Posterior cingulate gyrus (tissue), 11 donors: ENCODE measurements at regions not wholly inside any gene's neighbourhood (a gene's known extent, or its start where the extent isn't known, plus 50 kb on each side); places are given as distances from the start of the nearest gene placed in this dataset.
A peak's percentile ranks its signal among the peaks of the same experiment; 100 is the strongest.

Experiments
- DNase-seq, 10 donors: peaks; one replicate each; pipeline versions ENCODE4 v3.0.0 to v3.0.0-alpha.2; 2020 to 2021; ENCODE audit warnings: mixed read lengths in 3 of 10
- intact Hi-C: fragments of 100-400 bp; cut with DNase I; formaldehyde crosslinking; loops from one replicate; pipeline ENCODE4 v1.15.1; 2023

DNA sequence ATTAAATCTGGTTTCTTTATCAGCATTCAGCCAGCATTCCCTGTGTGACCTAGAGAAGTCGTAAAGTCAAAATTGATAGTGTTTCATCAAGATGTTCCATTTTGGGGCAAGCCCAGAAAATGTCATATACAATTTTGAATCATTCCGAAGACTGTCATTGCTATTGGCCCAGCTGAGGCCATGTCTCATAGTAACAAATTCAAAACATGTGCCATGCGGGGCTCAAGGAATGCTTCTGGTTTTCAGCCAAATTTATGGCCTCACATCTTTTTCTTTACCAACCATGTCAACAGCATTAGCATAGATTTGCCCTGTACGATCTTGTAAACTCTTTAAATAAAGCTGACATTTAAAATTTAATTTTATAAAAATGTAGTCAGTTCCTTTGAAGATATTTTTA lies 314.7 kb downstream of the PAX1 start:
- intact Hi-C loops, result no loop called here
- DNase-seq, result no peak

GRCh38 chr20:22008456-22008855 lies 303.0 kb downstream of the PAX1 start:
- DNase-seq, result no peak
- intact Hi-C loops, result no loop called here

DNA sequence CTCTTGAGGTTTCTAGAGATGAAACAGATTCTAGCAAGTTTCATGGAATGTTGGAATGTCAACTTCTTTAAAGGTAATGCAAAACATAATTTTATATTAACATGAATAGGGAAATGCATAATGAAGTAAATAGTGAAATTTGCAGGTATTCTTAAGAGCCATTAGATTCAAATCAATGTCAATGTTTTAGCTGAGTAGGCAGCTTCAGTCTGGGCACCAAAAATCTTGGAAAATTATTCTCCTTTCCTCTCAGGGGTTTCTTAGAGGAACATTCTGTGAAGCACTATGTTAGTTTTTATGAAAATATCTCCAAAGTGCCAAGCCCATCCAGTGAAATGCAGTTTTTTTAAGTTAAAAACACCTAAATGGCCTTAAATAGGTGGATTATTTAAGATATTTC lies 300.8 kb downstream of the PAX1 start:
- intact Hi-C loops, result no loop called here
- no peak for DNase-seq

DNA sequence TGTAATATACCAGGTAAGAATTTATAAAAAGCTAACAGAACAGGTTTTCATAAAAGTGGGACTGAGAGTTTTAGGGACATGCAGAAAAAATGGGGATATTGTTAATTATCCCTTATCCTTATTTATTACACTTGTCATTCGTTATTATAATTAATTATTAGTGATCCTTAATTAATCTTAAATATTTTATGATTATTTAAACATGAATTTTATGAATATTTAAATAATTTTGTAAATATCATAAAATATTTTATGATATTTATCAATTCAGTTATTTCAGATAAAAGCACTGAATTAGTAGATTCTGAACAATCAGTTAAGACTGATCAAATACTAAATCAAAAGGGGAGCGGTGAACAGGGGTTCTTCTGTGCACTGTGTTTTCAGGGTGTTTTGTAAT lies 300.1 kb downstream of the PAX1 start:
- no peak for DNase-seq
- intact Hi-C loops, result no loop called here

DNA sequence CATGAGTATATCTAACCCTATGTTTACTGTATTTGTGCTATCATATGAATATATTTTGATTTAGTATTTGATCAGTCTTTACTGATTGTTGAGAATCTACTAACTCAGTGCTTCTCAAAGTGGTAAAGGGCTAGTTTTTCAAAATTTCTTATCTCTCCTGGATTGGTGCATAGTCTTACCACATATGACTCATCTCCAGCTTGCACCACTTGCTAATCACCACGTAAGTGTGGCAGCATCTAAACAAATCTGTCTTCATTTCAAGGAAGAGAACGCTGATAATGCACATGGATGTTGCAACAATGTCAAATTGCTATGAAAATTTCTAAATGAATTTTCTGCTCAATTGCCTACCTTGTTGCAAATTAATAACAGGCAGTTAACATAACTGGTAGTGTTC lies 299.5 kb downstream of the PAX1 start:
- intact Hi-C loops, result no loop called here
- DNase-seq, result no peak

DNA sequence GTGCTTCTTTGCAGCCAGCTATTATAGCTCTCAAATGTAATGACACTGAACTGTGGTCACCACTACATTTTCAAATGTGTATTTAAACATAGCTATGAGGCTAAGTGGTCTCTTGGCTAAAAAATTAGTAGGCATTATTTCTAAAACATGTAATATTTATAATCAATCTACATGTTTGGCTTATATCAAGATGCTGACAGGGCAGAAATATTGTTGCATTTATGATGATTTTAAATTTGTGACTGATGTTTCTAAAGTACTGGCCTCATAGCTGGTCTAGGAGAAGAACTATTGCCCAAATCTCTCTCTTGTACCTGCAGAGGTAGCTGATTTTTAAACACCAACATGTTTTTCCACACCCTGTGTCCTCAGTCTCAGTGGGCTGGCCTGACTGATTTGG lies 298.2 kb downstream of the PAX1 start:
- intact Hi-C loops, result no loop called here
- no peak for DNase-seq

GRCh38 chr20:22001886-22002285 lies 296.4 kb downstream of the PAX1 start:
- intact Hi-C loops, result no loop called here
- DNase-seq, result no peak

- intact Hi-C loops, result no loop called here
Measured at GRCh38 chr20:21995461-21995860, 290.0 kb downstream of the PAX1 start.

DNA sequence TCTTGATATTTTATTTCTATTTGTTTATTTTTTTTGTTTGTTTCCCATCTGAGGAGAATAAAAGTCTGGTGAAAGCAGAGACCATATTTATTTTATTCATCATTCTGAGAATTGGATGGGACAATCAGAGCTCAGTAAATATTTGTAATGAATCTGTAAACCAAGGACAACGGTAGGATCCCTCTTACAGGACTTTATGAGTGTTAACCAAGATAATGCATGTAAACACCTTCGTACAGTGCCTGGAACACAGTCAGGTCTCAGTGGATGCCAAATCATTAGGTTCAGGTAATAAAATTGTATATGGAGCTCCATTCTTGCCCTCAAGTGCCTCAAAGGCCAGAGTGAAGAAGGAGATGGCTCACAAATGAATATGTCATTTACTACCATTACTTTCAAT lies 288.7 kb downstream of the PAX1 start:
- DNase-seq, result no peak
- intact Hi-C loops, result no loop called here

More at GRCh38 chr20:21995461-21995860, 290.0 kb downstream of the PAX1 start:
- no peak for DNase-seq

- DNase-seq, result no peak
- intact Hi-C loops, result no loop called here
Measured at GRCh38 chr20:21982559-21982958, 277.1 kb downstream of the PAX1 start.

- no peak for DNase-seq
- intact Hi-C loops, result no loop called here
Measured at GRCh38 chr20:21981597-21982344, 276.3 kb downstream of the PAX1 start.

DNA sequence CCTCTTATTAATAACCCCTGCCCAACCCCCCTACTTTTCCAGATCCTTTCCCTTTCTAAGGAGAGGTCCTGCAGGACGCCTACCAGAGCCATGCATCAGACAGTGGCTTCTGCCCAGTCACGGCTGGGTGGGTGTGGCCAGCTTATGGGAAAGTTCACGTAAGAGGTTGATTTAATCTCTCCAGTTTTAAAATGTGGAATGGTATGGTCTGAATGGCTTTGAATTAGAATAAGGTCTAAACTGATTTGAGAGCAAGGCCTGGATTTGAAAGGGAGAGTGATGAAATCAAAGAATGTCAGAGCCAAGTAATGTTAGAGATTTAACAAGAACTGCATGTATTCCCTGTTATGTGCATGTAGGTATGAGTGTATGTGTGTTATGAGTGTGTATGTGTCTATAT lies 275.7 kb downstream of the PAX1 start:
- intact Hi-C loops, result no loop called here
- DNase-seq, result no peak

DNA sequence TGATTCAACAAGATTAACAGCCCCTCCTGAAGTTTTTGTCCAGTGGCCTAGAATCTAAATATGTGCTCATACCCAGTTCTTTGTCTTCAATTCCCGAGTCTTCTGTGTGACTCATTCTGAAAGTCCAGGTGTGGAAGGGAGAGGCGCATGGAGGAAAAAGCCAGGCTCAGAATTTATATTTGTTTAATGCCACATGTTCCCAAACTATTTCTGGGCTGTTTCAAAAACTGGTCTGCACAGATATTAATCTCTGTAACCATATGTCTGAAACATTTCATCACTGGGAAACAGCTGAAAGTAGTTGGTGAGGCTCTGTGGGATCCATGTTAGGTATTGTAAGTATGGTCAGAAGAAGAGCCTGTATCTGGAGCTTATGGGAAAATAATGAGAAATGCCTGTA lies 266.0 kb downstream of the PAX1 start:
- DNase-seq, result no peak
- intact Hi-C loops, result no loop called here

DNA sequence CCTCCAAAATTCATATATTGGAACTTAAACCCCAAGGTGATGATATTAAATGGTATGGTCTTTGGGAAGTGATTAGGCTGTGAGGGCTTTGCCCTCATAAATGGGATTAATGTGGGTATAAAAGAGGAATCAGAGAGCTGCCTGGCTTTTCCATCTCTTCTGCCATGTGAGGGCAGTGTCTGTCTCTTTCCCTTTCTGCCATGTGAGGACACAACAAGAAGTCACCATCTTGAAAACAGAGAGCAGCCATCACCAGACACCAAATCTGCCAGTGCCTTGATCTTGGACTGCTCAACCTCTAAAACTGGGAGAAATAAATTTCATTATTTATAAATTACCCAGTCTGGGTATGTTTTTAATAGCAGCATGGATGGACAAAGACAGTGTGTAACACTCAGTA lies 263.0 kb downstream of the PAX1 start:
- DNase-seq, result no peak
- intact Hi-C loops, result no loop called here

- DNase-seq, result no peak
- intact Hi-C loops, result no loop called here
Measured at GRCh38 chr20:21967481-21967880, 262.0 kb downstream of the PAX1 start.

DNA sequence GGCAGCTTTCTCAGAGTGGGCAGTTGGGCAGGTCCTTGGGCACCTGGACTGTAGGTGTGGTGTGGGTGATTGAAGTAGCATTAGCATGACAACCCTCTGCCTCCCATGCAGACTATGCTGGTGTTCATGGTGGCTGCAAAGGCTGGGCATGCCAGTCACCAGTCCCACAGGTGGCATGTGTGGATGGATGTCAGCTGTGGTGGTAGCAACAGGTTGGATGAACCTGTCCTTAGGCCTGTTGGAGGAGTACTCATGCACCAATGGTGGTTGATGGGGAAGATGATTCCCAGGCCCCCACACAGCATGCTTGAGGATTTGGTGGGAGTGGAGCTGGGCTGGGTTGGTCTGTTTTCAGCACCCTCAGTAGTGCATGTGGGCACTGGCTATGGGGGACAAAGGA lies 251.1 kb downstream of the PAX1 start:
- peak in 1 of 10 donors; percentile 33 for DNase-seq
- intact Hi-C loops, result no loop called here

DNA sequence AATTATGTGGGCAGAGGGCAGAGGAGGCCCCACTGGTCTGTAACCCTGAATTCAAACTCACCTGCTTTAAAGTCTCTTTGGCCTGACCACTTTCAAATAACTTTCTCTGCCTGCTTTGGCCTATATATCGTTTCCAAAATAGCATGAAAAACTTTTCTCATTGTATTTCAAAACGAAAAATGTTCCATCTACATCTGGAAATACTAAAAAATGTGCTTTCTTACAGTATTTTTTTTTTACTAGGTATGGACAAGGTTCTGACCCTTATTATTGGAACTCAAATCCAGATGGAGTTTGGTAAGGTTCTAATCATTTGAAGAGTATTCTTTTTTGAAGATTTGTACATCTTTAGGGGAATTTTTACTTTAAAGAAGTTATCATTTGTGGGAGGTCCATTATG lies 241.9 kb downstream of the PAX1 start:
- DNase-seq, result no peak
- intact Hi-C loops, result no loop called here

GRCh38 chr20:21944227-21944626 lies 238.8 kb downstream of the PAX1 start:
- intact Hi-C loops, result no loop called here
- peak in 1 of 10 donors; percentile 72 for DNase-seq

GRCh38 chr20:21941941-21942805 lies 236.7 kb downstream of the PAX1 start:
- intact Hi-C loops, result no loop called here
- DNase-seq, result no peak

DNA sequence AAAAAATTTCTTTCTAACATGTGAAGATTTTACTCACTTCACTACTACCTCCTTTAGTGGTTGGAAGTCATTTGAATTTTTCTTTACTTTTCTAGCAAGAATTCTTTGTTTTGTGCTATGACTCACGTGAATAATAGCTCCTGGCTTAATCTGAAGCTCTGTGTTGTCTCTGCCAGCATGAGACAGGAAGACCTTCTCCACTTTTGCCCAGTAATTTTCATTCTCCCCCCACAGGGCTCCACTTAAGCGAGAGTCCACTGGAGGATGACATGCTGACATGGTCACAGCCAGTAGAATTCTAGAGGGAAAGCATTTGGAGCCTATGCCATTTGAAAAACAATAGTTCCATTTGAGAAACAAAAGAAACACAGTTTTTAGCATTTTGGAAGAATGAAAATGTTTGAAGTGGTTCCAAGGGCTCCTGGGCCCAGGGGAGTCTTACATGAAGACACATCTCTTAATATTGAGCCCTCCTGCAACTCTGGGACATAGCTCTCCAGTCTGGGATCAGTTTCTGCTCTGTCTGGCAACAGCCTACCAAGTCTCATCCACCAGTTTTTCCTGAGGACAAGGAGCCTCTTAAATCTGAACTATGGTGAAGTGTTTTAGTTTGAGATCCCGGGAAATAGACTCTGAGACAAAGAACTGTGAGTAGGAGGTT lies 231.4 kb downstream of the PAX1 start:
- DNase-seq, result no peak
- intact Hi-C loops, result no loop called here

DNA sequence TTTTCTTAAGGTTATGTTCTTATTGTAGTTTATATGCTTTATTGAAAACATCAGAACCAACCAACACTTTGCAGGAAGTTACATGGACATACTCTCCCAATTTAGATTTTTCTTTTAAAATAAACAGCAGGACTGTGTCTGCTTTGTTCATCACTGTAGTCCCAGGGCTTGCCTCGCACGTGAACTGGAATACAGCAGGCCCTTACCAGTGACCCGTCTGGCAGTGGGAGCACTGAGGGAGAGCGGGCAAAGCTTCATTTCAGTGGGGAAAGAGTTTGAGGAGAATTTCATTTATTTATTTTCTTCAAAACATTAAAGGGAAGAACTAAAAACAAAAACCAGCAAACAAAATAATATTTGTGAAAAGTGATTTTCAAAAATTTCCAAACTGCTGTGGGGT lies 230.8 kb downstream of the PAX1 start:
- intact Hi-C loops, result no loop called here
- no peak for DNase-seq

DNA sequence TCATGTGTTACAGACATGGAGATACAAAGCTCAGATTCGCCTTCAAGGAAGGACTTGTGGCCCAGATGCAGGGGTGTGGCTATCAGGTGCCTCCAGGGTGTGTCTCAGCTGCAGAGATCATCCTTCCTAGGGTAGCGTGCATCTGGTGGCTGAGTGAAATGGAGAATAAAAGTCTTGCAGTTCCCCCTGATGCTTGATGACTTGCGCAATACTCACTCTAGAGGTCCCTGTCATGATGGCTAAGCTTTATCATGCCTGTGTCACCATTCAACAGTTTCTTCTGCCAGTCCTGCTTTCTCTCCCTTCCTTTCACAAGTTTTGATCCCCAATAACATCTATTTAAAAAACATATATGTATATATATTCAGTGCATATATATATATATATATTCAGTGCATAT lies 228.1 kb downstream of the PAX1 start:
- intact Hi-C loops, result no loop called here
- no peak for DNase-seq
